ENCODE measurements at regions not wholly inside any gene's neighbourhood (a gene's known extent, or its start where the extent isn't known, plus 50 kb on each side); places are given as distances from the start of the nearest gene placed in this dataset.

DNA sequence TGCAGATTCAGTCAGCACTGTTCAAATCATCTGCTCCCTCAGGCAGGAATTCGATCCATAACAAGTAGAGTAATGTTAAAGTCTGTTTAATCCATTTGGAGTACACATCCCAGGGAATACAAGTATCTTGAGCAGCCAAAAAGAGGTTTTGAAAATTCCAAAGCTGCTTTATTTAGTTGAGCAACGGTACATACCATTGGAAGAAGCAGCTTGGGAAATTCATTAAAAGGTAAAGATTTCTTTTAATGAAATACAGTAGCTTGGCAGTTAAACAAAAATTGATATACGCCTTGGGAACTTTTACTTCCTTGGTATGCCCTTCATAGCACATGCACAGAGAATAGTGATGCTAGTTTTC, 153.8 kb downstream of the LRIG3 start:
- TF ChIP-seq, protein P1, sequence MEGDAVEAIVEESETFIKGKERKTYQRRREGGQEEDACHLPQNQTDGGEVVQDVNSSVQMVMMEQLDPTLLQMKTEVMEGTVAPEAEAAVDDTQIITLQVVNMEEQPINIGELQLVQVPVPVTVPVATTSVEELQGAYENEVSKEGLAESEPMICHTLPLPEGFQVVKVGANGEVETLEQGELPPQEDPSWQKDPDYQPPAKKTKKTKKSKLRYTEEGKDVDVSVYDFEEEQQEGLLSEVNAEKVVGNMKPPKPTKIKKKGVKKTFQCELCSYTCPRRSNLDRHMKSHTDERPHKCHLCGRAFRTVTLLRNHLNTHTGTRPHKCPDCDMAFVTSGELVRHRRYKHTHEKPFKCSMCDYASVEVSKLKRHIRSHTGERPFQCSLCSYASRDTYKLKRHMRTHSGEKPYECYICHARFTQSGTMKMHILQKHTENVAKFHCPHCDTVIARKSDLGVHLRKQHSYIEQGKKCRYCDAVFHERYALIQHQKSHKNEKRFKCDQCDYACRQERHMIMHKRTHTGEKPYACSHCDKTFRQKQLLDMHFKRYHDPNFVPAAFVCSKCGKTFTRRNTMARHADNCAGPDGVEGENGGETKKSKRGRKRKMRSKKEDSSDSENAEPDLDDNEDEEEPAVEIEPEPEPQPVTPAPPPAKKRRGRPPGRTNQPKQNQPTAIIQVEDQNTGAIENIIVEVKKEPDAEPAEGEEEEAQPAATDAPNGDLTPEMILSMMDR (IDR thresholded peaks at IDR 0.05): no peak
- H3K36me3 ChIP-seq (ENCODE audit: insufficient read depth in 1 of 2, low read depth in 1 of 2): peaks cover 0 to 3% of the 10 kb centered on the region in 2 donors
- H3K9me3 ChIP-seq: no peaks in the 10 kb centered on the region
- H3K27me3 ChIP-seq (ENCODE audit: insufficient read depth in 3 of 3, low read length in 2 of 3): no peaks in the 10 kb centered on the region
- H3K4me3 ChIP-seq: no peak overlapping the region
- H3K27ac ChIP-seq: no peak overlapping the region
- intact Hi-C loops (cut with DNase I): no loop called here
- ATAC-seq: no peak
- WGBS, 3 donors: 50 to 59% (median 53%) methylated on average over 3 of the region's 3 CpGs
- H3K4me1 ChIP-seq: no peaks in the 10 kb centered on the region
- no peak for DNase-seq

DNA sequence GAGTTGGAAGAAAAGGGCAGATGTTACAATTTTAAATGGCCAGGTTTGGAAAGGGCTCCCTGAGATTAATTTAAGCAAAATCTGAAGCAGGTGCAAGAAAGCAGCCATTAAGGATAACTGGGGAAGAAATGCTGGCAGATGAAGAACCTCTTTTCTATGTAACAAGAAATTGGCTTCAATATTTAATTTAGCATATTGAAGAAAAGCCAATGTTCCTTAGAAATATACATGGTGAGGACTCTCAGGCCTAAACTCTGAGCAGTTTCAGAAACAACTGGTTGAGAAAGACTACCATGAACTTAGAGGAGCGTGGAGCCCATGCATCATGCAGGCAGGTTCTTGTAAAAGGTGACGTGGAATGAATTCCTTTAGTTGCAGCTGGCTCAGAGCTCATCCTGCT, 152.8 kb downstream of the LRIG3 start:
- Histone ChIP-seq H3K4me1 (no peaks in the 10 kb centered on the region), H3K9me3 (no peaks in the 10 kb centered on the region), H3K36me3 (ENCODE audit: insufficient read depth in 1 of 2, low read depth in 1 of 2) (peaks cover 0 to 3% of the 10 kb centered on the region in 2 donors), H3K4me3 (no peak overlapping the region), H3K27ac (no peak overlapping the region), H3K27me3 (ENCODE audit: insufficient read depth in 3 of 3, low read length in 2 of 3) (no peaks in the 10 kb centered on the region)
- intact Hi-C loops (cut with DNase I): no loop called here
- ATAC-seq (no peak), DNase-seq (no peak)
- WGBS, 3 donors: 75 to 90% (median 80%) methylated on average over 2 of the region's 2 CpGs
- TF ChIP-seq, protein P1 (IDR thresholded peaks at IDR 0.05): no peak

DNA sequence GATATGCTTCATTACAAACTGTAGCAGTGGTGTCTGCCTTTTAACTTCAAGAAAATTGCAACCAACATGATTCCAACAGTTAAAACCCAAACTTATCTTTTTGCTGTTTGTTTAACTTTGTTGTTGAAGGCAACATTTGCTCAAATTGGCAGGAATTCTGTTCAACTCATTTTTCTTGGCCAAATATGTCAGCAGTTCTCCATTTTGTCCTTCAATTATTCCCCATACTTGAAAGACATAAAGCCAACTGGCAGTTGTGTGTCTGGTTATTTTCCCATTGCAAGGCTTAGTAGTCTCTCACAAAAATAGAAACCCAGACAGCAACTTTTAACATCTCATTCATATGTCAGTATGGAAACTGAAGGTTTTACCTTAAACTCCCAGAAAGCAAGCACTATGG, 146.3 kb downstream of the LRIG3 start:
- no peaks in the 10 kb centered on the region for H3K4me1 ChIP-seq
- no peak for DNase-seq
- TF ChIP-seq, protein P1 (IDR thresholded peaks at IDR 0.05): no peak
- ATAC-seq: no peak
- H3K27ac ChIP-seq: no peak overlapping the region
- no peaks in the 10 kb centered on the region for H3K27me3 ChIP-seq (ENCODE audit: insufficient read depth in 3 of 3, low read length in 2 of 3)
- H3K9me3 ChIP-seq: no peaks in the 10 kb centered on the region
- no peaks in the 10 kb centered on the region for H3K36me3 ChIP-seq (ENCODE audit: insufficient read depth in 1 of 2, low read depth in 1 of 2)
- intact Hi-C loops (cut with DNase I): no loop called here
- H3K4me3 ChIP-seq: no peak overlapping the region

DNA sequence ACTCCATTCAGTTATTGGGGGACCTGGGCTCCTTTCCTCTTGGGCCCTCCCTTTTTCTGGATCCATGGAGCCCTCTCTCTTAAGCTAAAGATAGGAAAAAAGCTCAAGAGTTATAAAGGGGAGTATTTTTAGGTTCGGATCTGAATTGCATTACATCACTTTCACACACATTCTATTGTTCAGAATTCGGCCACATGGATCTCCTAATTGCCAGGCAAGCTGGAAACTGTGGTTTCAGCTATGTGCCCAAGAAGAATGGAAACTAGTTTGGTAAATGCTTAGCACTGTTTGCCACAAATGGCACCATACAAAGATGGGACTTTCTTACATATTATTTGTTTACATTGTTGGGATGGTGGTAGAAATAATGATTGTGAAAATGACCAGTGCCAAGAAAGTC, 145.6 kb downstream of the LRIG3 start:
- DNase-seq (no peak), ATAC-seq (no peak)
- Histone ChIP-seq H3K4me1 (no peaks in the 10 kb centered on the region), H3K9me3 (no peaks in the 10 kb centered on the region), H3K36me3 (ENCODE audit: insufficient read depth in 1 of 2, low read depth in 1 of 2) (no peaks in the 10 kb centered on the region), H3K4me3 (no peak overlapping the region), H3K27me3 (ENCODE audit: insufficient read depth in 3 of 3, low read length in 2 of 3) (no peaks in the 10 kb centered on the region), H3K27ac (no peak overlapping the region)
- TF ChIP-seq, protein P1 (IDR thresholded peaks at IDR 0.05): no peak
- intact Hi-C loops (cut with DNase I): no loop called here
- WGBS, 3 donors: 44 to 55% (median 45%) methylated on average over 2 of the region's 2 CpGs

DNA sequence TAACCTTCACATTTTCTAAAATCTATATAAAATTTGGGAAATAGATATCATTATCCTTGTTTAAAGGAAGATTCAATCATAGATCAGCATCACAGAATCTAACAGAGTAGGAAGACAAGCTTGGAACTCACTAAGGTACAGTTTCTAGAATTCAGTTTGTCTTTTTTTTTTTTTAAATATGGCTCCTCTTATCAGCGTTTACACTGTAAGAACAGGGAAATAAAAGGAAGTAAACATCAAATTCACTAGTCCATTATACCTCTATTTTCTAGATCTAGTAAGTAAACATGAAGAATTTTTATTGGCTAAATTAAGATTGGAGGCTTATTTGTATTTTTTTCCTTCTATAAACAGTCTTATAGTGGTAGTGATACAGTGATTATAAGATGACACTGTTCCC, 144.9 kb downstream of the LRIG3 start:
- Histone ChIP-seq H3K36me3 (ENCODE audit: insufficient read depth in 1 of 2, low read depth in 1 of 2) (no peaks in the 10 kb centered on the region), H3K27me3 (ENCODE audit: insufficient read depth in 3 of 3, low read length in 2 of 3) (no peaks in the 10 kb centered on the region), H3K9me3 (no peaks in the 10 kb centered on the region), H3K4me3 (no peak overlapping the region), H3K27ac (no peak overlapping the region), H3K4me1 (no peaks in the 10 kb centered on the region)
- DNase-seq (no peak), ATAC-seq (no peak)
- intact Hi-C loops (cut with DNase I): no loop called here
- TF ChIP-seq, protein P1 (IDR thresholded peaks at IDR 0.05): no peak
- 88 to 97% (median 90%) methylated on average over 1 of the region's 1 CpG for WGBS, 3 donors
